PC-3 (cell line): ENCODE measurements at regions not wholly inside any gene's neighbourhood (a gene's known extent, or its start where the extent isn't known, plus 50 kb on each side); places are given as distances from the start of the nearest gene placed in this dataset.

Experiments used
- ATAC-seq: fragments of 200-7000 bp; cut with Tn5 transposase; 2 replicates; pipeline ENCODE4 v1.9.1; 2020; ENCODE audit warnings: mild to moderate bottlenecking, moderate library complexity
- BruUV-seq: library from RNA; stranded (reverse); fragments of 400-500 nt; replicated peaks from 2 replicates; lab custom pipeline; 2021; lab: Mats Ljungman, UMichigan
- CTCF ChIA-PET: fragments of 300-600 bp; sonication (Branson Sonifier 250); formaldehyde crosslinking; loops from one replicate; lab custom pipeline; 2022; ENCODE audit warnings: antibody characterized with exemption; lab: Charles Lee
- POLR2A ChIA-PET: fragments of 300-600 bp; sonication (Branson Sonifier 250); formaldehyde crosslinking; loops from one replicate; lab custom pipeline; 2022; ENCODE audit warnings: antibody characterized with exemption; ENCODE audit not compliant: unreplicated experiment; lab: Charles Lee
- DNase-seq: peaks from one replicate; pipeline ENCODE4 v3.0.0-alpha.2; 2015
- H2AFZ ChIP-seq: fragments of 300-600 bp; sonication (generic); 2 replicates; pipeline ENCODE4 v1.6.0; 2016; ENCODE audit warnings: antibody characterized with exemption, low read length
- H3F3A ChIP-seq: fragments of 300-600 bp; sonication (generic); one replicate; pipeline ENCODE4 v1.6.0; 2017; ENCODE audit warnings: antibody characterized with exemption, low read length, control low read depth, mild to moderate bottlenecking; ENCODE audit not compliant: unreplicated experiment
- H3K27ac ChIP-seq: fragments of 300-600 bp; sonication (generic); 2 replicates; pipeline ENCODE4 v1.5.1; 2016; ENCODE audit warnings: mild to moderate bottlenecking, low read length
- H3K27me3 ChIP-seq: fragments of 300-600 bp; sonication (generic); 2 replicates; pipeline ENCODE4 v1.6.1; 2016; ENCODE audit warnings: low read length, mixed read lengths
- H3K36me3 ChIP-seq: fragments of 300-600 bp; sonication (generic); 2 replicates; pipeline ENCODE4 v1.6.1; 2016; ENCODE audit warnings: low read depth, mixed run types, low read length, mixed read lengths
- H3K4me1 ChIP-seq: fragments of 300-600 bp; sonication (generic); 2 replicates; pipeline ENCODE4 v1.5.1; 2016; ENCODE audit warnings: low read length; ENCODE audit not compliant: insufficient read depth
- H3K4me2 ChIP-seq: fragments of 300-600 bp; sonication (generic); 2 replicates; pipeline ENCODE4 v1.6.0; 2016; ENCODE audit warnings: low read length
- H3K4me3 ChIP-seq: fragments of 300-600 bp; sonication (generic); 2 replicates; pipeline ENCODE4 v1.5.1; 2016; ENCODE audit warnings: mild to moderate bottlenecking, low read length, mixed read lengths
- H3K79me2 ChIP-seq: fragments of 300-600 bp; sonication (generic); 2 replicates; pipeline ENCODE4 v1.6.1; 2017; ENCODE audit warnings: low read length, mixed read lengths
- H3K9ac ChIP-seq: fragments of 300-600 bp; sonication (generic); 2 replicates; pipeline ENCODE4 v1.6.0; 2016; ENCODE audit warnings: mild to moderate bottlenecking, low read length
- H3K9me2 ChIP-seq: fragments of 300-600 bp; sonication (generic); replicated peaks from 2 replicates; pipeline ENCODE4 v1.6.1; 2016; ENCODE audit warnings: mixed run types, low read length, mixed read lengths
- H3K9me3 ChIP-seq: fragments of 300-600 bp; sonication (generic); 2 replicates; pipeline ENCODE4 v1.6.1; 2016; ENCODE audit warnings: low read length, mixed read lengths
- H4K20me1 ChIP-seq: fragments of 300-600 bp; sonication (generic); 2 replicates; pipeline ENCODE4 v1.6.1; 2016; ENCODE audit warnings: low read length, mixed read lengths
- EZH2 ChIP-seq: fragments of 300-600 bp; sonication (generic); IDR thresholded peaks from one replicate; pipeline ENCODE4 v1.6.1; 2017; ENCODE audit warnings: antibody characterized with exemption, mild to moderate bottlenecking, low read length; ENCODE audit not compliant: unreplicated experiment
- EZH2phosphoT487 ChIP-seq: fragments of 300-600 bp; sonication (generic); IDR thresholded peaks from 2 replicates; pipeline ENCODE4 v1.6.1; 2018; ENCODE audit warnings: mild to moderate bottlenecking, antibody characterized with exemption, low read length, borderline replicate concordance
- intact Hi-C: fragments of 100-400 bp; cut with micrococcal nuclease; formaldehyde crosslinking; loops from 2 replicates; pipeline ENCODE4 v1.9.0; 2023
- TF ChIP-seq, protein P1 (sequence below): fragments of 300-600 bp; sonication (generic); conservative IDR thresholded peaks from 2 replicates; pipeline ENCODE4 v1.5.1; 2017; ENCODE audit warnings: antibody characterized with exemption, low read depth, mild to moderate bottlenecking, low read length

- no peak overlapping the region for H3K4me2 ChIP-seq
- no peaks in the 10 kb centered on the region for H3K79me2 ChIP-seq
- POLR2A ChIA-PET = no interaction called here
- no peaks in the 10 kb centered on the region for H3F3A ChIP-seq
- no peak overlapping the region for H3K4me3 ChIP-seq
- H3K27ac ChIP-seq = no peak overlapping the region
- DNase-seq (no peak), ATAC-seq (no peak)
- CTCF ChIA-PET = no interaction called here
- no peaks in the 10 kb centered on the region for H3K9me3 ChIP-seq
- H3K27me3 ChIP-seq = no peaks in the 10 kb centered on the region
- no peak overlapping the region for H2AFZ ChIP-seq
- H4K20me1 ChIP-seq = no peaks in the 10 kb centered on the region
- H3K36me3 ChIP-seq = no peaks in the 10 kb centered on the region
- H3K9me2 ChIP-seq = no peaks in the 10 kb centered on the region
- H3K9ac ChIP-seq = no peak overlapping the region
- intact Hi-C loops = no loop called here
- BruUV-seq = no TSS peak
- TF ChIP-seq, protein P1, sequence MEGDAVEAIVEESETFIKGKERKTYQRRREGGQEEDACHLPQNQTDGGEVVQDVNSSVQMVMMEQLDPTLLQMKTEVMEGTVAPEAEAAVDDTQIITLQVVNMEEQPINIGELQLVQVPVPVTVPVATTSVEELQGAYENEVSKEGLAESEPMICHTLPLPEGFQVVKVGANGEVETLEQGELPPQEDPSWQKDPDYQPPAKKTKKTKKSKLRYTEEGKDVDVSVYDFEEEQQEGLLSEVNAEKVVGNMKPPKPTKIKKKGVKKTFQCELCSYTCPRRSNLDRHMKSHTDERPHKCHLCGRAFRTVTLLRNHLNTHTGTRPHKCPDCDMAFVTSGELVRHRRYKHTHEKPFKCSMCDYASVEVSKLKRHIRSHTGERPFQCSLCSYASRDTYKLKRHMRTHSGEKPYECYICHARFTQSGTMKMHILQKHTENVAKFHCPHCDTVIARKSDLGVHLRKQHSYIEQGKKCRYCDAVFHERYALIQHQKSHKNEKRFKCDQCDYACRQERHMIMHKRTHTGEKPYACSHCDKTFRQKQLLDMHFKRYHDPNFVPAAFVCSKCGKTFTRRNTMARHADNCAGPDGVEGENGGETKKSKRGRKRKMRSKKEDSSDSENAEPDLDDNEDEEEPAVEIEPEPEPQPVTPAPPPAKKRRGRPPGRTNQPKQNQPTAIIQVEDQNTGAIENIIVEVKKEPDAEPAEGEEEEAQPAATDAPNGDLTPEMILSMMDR = no peak
- TF ChIP-seq EZH2 (no peak), EZH2phosphoT487 (no peak)
- peaks cover 16% of the 10 kb centered on the region for H3K4me1 ChIP-seq
These were observed 248.3 kb downstream of the LY86 start for GRCh38 chr6:6836609-6837406.

GRCh38 chr6:6837541-6838080, 249.1 kb downstream of the LY86 start:
- H3K4me3 ChIP-seq = no peak overlapping the region
- BruUV-seq = no TSS peak

More at GRCh38 chr6:6837541-6838080, 249.1 kb downstream of the LY86 start:
- H3K27ac ChIP-seq = no peak overlapping the region
- ATAC-seq (no peak), DNase-seq (no peak)
- intact Hi-C loops = no loop called here
- CTCF ChIA-PET = no interaction called here
- H2AFZ ChIP-seq = peak overlapping the region; percentile 27; the same call in 1 of the 2 replicates
- TF ChIP-seq EZH2phosphoT487 (no peak), EZH2 (no peak)
- TF ChIP-seq, protein P1 = no peak
- no peaks in the 10 kb centered on the region for H3K27me3 ChIP-seq
- no peaks in the 10 kb centered on the region for H3K36me3 ChIP-seq
- POLR2A ChIA-PET = no interaction called here
- H3K9me3 ChIP-seq = no peaks in the 10 kb centered on the region
- H3K9ac ChIP-seq = no peak overlapping the region
- H3K79me2 ChIP-seq = no peaks in the 10 kb centered on the region
- H3K9me2 ChIP-seq = no peaks in the 10 kb centered on the region
- peaks cover 22% of the 10 kb centered on the region for H3K4me1 ChIP-seq
- H4K20me1 ChIP-seq = no peaks in the 10 kb centered on the region
- H3F3A ChIP-seq = no peaks in the 10 kb centered on the region
- H3K4me2 ChIP-seq = 0 out of 2 replicates have a peak overlapping the region, but pooled peaks have one; percentile 5
